ENCODE measurements at regions not wholly inside any gene's neighbourhood (a gene's known extent, or its start where the extent isn't known, plus 50 kb on each side); places are given as distances from the start of the nearest gene placed in this dataset.

DNA sequence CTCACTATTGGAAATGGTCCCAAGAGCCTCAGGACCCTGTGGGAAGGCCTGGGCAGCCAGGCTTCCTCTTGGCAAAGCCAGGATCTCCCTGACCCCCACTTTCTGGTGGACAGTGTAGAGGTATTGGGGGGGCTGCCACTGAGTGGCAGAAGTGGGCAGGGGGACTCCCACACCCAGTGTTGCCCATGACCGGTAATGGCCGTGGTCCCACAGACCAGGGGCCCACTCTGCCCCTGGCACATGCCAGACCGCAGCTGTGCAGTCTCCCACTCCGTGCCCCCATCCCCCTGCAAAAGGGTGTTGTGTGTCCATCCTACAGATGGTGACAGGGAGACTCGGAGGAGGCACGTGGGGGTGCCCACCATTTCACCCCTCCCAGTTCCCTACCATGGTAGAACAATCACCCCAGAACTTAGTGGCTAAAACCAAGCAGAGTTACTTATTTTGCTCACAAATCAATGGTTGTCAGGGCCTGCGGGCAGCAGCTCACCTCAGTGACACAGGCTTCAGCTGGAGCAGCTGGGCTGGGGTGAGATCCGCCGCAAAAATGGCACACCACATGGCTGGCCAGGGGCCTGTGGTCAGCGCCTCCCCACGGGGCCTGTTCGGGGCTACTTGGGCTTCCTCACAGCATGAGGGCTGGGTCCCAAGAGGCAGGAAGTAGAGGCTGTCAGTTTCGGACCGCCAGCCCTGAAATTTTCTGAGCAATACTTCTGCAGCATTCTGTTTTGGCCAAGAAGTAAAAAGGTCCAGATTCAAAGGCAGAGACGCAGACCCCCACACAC, 59.0 kb upstream of the ZNF469 start:
- ChIA-PET POLR2A (no interaction called here), CTCF (interaction anchor here (0.7 kb wide), 1 partner anchor 22 kb away, joined by 3 read pairs; no protein-coding TSS in a partner anchor)
- no peak overlapping the region for H3K4me3 ChIP-seq (ENCODE audit: low read depth, low read length)
- no peaks in the 10 kb centered on the region for H3K36me3 ChIP-seq (ENCODE audit: control insufficient read depth in 2 of 2, insufficient read depth in 1 of 2, low read length in 2 of 2)
- no peak overlapping the region for H3K27ac ChIP-seq (ENCODE audit: extremely low read depth, low read depth, low read length)
- no peak for TF ChIP-seq ZNF654 (tag by site-specific recombination; IDR thresholded peaks at IDR 0.05; ENCODE audit: low read depth)
- TF ChIP-seq OSR2 (tag by site-specific recombination; IDR thresholded peaks at IDR 0.05), result no peak
- TF ChIP-seq, protein P1, sequence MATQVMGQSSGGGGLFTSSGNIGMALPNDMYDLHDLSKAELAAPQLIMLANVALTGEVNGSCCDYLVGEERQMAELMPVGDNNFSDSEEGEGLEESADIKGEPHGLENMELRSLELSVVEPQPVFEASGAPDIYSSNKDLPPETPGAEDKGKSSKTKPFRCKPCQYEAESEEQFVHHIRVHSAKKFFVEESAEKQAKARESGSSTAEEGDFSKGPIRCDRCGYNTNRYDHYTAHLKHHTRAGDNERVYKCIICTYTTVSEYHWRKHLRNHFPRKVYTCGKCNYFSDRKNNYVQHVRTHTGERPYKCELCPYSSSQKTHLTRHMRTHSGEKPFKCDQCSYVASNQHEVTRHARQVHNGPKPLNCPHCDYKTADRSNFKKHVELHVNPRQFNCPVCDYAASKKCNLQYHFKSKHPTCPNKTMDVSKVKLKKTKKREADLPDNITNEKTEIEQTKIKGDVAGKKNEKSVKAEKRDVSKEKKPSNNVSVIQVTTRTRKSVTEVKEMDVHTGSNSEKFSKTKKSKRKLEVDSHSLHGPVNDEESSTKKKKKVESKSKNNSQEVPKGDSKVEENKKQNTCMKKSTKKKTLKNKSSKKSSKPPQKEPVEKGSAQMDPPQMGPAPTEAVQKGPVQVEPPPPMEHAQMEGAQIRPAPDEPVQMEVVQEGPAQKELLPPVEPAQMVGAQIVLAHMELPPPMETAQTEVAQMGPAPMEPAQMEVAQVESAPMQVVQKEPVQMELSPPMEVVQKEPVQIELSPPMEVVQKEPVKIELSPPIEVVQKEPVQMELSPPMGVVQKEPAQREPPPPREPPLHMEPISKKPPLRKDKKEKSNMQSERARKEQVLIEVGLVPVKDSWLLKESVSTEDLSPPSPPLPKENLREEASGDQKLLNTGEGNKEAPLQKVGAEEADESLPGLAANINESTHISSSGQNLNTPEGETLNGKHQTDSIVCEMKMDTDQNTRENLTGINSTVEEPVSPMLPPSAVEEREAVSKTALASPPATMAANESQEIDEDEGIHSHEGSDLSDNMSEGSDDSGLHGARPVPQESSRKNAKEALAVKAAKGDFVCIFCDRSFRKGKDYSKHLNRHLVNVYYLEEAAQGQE (tag by site-specific recombination; IDR thresholded peaks at IDR 0.05), result no peak
- no peak for TF ChIP-seq ZNF843 (tag by site-specific recombination; IDR thresholded peaks at IDR 0.05)
- TF ChIP-seq ZNF549 (tag by site-specific recombination; IDR thresholded peaks at IDR 0.05), result no peak
- TF ChIP-seq ZNF2 (tag by site-specific recombination; IDR thresholded peaks at IDR 0.05), result no peak
- TF ChIP-seq REPIN1 (tag by site-specific recombination; IDR thresholded peaks at IDR 0.05; ENCODE audit: low read depth), result no peak
- no peak for TF ChIP-seq ZNF560 (tag by site-specific recombination; IDR thresholded peaks at IDR 0.05; ENCODE audit: borderline replicate concordance)
- TF ChIP-seq TCF7L2 (IDR thresholded peaks at IDR 0.05; ENCODE audit: borderline replicate concordance, low read depth, low read length), result no peak
- TF ChIP-seq, protein P2, sequence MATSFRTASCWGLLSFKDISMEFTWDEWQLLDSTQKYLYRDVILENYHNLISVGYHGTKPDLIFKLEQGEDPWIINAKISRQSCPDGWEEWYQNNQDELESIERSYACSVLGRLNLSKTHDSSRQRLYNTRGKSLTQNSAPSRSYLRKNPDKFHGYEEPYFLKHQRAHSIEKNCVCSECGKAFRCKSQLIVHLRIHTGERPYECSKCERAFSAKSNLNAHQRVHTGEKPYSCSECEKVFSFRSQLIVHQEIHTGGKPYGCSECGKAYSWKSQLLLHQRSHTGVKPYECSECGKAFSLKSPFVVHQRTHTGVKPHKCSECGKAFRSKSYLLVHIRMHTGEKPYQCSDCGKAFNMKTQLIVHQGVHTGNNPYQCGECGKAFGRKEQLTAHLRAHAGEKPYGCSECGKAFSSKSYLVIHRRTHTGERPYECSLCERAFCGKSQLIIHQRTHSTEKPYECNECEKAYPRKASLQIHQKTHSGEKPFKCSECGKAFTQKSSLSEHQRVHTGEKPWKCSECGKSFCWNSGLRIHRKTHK (tag by site-specific recombination; IDR thresholded peaks at IDR 0.05), result no peak
- TF ChIP-seq ZNF132 (tag by site-specific recombination; IDR thresholded peaks at IDR 0.05; ENCODE audit: borderline replicate concordance), result no peak
- TF ChIP-seq PRDM1 (tag by site-specific recombination; IDR thresholded peaks at IDR 0.05), result no peak
- TF ChIP-seq ZNF501 (tag by site-specific recombination; IDR thresholded peaks at IDR 0.05), result no peak
- TF ChIP-seq, protein P3, sequence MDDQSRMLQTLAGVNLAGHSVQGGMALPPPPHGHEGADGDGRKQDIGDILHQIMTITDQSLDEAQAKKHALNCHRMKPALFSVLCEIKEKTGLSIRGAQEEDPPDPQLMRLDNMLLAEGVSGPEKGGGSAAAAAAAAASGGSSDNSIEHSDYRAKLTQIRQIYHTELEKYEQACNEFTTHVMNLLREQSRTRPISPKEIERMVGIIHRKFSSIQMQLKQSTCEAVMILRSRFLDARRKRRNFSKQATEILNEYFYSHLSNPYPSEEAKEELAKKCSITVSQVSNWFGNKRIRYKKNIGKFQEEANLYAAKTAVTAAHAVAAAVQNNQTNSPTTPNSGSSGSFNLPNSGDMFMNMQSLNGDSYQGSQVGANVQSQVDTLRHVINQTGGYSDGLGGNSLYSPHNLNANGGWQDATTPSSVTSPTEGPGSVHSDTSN (CRISPR knock-in tag; IDR thresholded peaks at IDR 0.05), result no peak
- no peak for TF ChIP-seq ZNF600 (tag by site-specific recombination; IDR thresholded peaks at IDR 0.05)
- TF ChIP-seq ZFP3 (tag by site-specific recombination; IDR thresholded peaks at IDR 0.05; ENCODE audit: low read depth), result no peak
- no peak for TF ChIP-seq ZNF473 (tag by site-specific recombination; IDR thresholded peaks at IDR 0.05)
- TF ChIP-seq, protein P4, sequence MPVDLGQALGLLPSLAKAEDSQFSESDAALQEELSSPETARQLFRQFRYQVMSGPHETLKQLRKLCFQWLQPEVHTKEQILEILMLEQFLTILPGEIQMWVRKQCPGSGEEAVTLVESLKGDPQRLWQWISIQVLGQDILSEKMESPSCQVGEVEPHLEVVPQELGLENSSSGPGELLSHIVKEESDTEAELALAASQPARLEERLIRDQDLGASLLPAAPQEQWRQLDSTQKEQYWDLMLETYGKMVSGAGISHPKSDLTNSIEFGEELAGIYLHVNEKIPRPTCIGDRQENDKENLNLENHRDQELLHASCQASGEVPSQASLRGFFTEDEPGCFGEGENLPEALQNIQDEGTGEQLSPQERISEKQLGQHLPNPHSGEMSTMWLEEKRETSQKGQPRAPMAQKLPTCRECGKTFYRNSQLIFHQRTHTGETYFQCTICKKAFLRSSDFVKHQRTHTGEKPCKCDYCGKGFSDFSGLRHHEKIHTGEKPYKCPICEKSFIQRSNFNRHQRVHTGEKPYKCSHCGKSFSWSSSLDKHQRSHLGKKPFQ (tag by site-specific recombination; IDR thresholded peaks at IDR 0.05), result no peak
- no peak for TF ChIP-seq YY1 (tag by site-specific recombination; IDR thresholded peaks at IDR 0.05)
- TF ChIP-seq BCL11A (tag by site-specific recombination; IDR thresholded peaks at IDR 0.05; ENCODE audit: low read depth), result no peak
- H3K9me3 ChIP-seq (ENCODE audit: control insufficient read depth, insufficient read depth, low read depth, low read length), result no peaks in the 10 kb centered on the region
- H3K4me1 ChIP-seq (ENCODE audit: control insufficient read depth, insufficient read depth, low read length), result no peaks in the 10 kb centered on the region
